HG02571 (cell line): ENCODE measurements at regions not wholly inside any gene's neighbourhood (a gene's known extent, or its start where the extent isn't known, plus 50 kb on each side); places are given as distances from the start of the nearest gene placed in this dataset.

Experiments used
- ATAC-seq: cut with Tn5 transposase; IDR thresholded peaks from one replicate; pipeline ENCODE4 v1.9.1; 2021; ENCODE audit warnings: mild to moderate bottlenecking, moderate library complexity; ENCODE audit not compliant: unreplicated experiment

DNA sequence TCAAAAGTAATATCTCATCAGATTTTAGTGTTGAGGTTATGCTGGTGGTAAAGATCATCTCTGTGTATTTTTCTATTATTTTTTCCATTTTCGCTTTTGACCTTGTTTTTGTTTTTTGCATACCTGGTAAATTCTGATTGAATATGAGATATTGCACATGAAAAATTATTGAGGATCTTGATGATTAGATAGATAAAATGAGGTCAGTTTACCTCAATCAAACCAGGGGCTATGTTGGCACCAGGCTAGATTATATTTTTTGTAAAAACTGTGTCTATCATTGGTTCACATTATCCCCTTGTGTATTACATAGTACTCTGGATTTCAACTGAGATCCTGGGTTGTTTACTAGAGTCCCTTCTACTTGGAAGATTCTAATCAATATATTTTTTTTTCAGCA, 774.9 kb upstream of the ZNF608 start:
- no peak for ATAC-seq

DNA sequence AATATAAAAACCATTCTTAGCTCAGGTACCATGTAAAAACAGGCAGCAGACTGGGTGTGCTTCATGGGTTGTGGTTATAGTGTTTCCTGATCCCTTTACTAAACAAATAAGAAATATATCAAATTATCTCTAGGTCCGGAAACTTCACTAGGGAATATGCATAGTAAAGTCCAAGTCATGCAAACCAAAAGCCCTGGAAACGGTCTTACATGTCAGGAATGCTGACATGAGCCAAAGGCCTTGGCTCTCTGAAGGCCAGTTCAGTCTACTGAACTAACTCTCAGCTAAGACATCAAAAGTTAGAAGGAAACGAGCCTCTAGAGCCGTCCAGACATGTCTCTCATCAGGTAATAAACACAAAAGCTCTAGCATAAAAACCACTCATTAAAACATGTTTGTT, 778.9 kb upstream of the ZNF608 start:
- no peak for ATAC-seq

DNA sequence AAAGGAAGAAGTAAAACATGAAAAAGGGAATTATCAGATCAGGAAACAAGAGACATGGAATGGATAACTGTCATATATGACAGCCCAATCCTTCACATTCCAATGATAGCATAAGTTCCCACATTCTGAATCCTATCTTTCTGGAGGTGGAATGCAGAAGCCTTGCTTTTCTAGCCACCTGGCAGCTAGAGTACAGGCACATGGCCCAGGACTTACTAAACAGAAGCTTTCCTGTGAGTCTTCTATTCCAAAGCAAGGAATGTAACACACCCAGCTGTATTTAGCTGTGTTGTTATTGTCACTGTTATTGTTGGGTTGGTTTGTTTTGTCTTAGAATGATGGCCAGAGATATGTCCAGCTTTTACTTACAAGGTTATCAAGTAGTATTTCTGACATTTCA, 780.5 kb upstream of the ZNF608 start:
- ATAC-seq, result no peak

DNA sequence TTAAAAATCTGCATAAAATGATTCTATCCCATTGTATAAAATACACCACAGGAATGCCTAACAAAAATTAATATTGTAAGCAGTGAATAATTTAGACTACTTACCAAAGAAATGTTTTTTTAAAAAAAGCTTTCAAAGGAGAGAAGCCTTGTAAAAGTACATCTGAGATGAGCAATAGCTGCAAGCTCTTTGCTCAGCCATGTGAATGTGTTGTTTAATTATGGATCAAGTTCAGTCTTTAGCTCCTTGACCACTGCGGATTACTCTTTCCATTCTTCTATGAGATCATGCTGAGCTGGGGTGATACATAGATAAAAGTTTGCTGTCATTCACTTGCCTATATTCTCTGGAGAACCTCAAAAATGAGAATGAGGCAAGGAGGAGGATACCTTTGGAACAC, 782.4 kb upstream of the ZNF608 start:
- ATAC-seq, result no peak

DNA sequence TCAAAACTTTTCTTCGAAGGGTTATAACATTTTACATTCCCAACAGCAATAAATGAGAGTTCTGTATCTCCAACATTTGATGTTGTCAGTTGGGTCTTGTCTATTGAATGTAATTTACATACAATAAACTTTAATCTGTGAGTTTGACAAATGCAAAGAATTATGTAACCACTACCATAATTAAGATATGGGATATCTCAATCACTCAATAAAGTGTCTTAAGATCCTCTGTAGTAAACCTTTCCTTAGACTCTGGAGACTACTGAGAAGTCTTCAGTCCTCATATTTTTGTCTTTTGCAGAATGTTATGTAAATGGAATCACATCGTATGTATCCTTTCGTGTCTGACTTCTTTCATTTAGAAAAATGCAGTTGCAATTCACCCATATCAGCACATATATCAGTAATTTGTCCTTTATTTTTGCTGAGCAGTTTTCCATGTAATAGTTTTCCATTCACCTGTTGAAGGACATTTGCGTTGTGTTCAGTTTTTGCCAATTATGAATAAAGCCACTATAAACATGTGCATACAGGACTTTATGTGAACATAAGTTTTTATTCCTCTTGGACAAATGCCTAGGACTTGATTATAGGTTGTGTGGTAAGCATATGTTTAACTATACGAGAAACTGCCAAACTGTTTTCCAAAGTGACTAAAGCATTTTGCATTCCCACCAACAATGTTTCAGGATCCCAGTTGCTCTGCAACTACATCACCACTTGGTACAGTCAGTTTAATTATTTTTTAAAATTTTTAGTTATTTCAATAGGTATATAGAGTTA, 784.6 kb upstream of the ZNF608 start:
- ATAC-seq, result no peak

DNA sequence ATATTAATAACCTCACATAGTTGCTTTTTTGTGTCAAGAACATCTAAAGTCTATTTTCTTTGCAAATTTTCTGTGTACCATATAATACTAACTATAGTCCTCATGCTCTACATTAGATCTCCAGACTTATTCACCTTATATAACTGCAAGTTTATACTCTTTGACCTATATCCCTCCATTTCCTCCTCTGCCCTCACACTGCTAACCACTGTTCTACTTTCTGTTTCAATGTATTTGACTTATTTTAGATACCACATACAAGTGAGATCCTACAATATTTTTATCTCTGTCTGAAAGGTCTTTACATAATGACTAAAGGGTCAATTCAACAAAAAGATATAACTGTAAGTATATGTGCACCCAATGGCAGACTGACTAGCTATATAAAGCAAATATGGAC, 789.7 kb upstream of the ZNF608 start:
- ATAC-seq, result no peak

DNA sequence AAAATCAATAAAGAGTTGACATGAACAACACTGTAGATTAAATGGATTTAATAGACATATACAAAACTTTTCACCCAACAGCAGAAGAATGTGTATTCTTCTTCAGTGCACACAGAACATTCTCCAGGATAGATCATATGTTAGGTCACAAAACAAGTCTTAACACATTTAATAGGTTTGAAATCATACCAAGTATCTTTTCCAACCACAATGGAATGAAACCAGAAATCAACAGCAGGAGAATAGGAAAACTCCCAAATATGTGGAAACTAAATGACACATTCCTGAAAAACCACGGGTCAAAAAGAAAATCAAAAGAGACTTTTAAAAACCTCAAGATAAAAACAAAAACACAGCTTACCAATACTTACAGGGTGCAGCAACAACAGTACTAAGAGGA, 790.1 kb upstream of the ZNF608 start:
- no peak for ATAC-seq

DNA sequence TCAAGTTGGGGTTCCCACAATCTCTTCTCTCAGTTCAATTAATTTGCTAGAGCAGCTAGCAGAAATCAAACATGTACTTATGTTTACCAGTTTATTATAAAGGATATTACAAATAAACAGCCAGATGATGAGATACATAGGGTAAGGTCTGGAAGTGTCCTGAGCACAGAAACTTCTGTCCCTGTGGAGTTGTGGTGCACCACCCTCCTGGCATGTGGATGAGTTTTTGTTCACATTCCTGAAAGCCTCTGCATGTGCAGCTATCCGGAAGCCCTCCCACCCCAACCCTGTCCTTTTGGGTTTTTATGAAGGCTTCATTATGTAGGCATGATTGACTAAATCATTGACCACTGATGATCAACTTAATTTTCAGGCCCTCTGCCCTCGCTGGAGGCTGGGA, 791.2 kb upstream of the ZNF608 start:
- ATAC-seq, result no peak

DNA sequence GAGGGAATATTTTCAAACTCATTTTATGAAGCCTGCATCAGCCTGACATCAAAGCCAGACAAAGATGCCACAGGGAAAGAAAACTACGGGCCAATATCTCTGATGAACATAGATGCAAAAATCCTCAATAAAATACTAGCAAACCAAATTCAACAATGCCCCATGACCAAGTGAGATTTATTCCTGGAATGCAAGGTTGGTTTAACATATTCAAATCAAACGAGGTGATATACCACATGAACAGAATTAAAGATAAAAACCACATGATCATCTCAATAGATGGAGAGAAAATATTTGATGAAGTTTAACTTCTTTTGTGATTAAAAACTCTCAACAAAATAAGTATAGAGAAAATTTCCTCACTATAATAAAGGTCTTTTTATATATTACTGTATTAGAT, 792.0 kb upstream of the ZNF608 start:
- no peak for ATAC-seq

DNA sequence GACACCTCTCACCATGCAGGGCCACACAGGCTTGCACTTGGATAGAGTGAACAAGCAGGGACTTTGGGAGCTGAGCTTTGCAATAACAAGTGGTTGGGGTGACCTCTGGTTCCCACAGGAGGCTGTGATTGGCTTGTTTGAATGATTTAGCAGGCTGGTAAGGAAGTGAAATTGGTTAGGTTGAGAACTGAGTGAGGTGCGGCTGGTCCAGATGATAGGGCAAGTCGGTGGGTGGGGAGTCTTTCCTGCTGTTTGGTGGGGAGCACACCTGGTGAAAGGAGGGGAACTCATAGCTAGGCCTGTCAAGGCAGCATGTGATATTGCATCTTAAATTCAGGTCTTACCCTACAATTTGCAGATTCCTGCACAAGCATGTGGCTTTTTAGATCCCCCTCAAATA, 794.6 kb upstream of the ZNF608 start:
- no peak for ATAC-seq

DNA sequence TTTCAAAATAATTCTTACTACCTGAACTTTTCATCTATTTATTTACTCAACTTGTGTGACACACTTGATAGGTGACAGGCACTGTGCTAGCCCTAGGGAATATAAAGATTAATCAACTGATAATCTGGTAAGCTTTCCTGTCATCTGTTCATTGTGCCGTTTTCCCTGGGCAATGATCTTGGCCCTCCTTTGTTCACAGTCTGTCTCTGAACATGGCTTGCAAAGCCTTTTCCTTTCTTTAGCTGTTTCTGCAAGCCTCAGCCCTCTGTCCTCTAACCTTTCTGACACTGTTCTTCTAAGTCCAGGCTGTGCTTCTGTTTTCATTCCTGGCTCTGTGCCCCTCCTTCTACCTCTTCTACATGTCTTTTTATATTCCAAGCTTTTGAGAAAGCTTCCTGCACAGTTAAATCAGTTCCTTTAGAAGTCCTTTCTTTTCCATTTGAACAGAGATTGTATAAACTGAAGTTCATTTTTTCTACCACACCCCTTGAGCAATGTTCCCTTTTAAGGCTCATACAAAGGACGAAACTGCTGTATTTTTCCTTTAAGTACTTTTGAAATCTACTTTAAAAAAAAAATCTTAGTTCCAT, 803.0 kb upstream of the ZNF608 start:
- no peak for ATAC-seq

DNA sequence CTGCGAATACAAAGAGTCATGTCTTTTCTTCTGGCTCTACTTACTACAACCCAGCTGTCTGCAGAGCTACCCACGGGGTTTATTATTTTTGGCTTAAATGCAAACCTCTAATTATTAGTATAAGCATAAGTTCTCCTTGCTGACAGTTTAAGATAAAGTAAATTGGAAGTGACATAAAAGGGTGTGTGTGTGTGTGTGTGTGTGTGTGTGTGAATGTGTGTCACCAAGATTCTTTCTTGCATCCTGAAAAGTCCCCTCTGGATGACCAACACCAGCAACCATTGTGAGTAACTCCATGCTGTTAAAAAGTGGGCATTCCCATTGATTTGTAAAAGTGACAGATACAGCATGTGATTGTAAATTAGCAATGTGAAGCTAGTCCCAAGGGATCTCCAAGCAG, 803.8 kb upstream of the ZNF608 start:
- no peak for ATAC-seq

DNA sequence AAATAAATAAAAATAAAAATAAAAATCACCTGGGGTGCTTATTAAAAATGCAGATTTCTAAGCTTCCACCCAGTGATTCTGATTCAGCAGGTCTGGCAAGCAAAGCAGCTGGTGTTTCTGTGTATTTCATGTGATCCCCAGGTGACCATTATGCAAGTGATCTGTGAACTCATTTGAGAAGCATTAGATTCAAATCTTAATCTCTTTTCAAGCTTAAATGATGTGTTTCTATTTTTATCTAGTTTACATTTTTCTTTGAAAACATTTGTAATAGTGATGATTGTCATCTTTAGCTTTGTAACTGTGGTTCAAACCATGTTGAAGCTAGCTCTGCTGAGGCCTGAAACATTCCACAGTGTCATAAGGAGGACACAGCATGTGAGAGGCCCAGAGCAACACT, 804.8 kb upstream of the ZNF608 start:
- no peak for ATAC-seq

DNA sequence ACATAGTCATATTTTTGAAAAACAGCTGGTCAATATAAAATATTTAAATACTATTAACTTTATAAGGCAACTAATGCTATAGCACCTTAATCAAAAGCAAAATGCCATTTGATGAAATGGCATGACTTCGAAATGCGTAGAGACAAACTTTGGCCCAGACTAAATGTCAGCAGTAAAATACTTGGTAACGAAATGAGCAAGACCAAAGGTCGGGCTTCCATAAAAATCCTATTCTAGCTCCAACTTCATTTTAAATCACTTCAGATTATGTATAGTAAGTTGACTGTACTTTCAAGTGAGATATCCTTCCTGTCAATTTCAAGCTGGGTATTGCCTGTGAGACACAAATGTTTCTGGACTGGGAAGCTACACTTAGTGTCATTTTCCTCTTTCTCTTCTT, 805.4 kb upstream of the ZNF608 start:
- ATAC-seq, result no peak

DNA sequence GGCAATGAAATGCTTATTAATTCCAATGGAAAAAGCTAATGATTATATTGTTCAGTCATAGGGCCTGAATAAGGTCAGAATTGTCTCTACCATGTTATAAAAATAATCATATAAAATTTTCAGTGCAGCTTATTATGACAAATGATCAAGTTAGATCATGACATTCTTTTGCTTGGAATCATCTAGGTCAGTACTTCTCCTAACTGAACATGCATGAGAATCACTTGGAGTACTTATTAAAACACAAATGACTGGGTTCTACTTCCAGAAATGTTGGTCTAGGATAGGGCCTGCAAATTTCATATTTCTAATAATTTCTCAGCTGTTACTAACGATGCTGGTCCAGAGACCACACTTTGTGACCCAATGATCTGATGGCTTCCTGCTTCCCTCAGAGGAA, 806.0 kb upstream of the ZNF608 start:
- no peak for ATAC-seq

DNA sequence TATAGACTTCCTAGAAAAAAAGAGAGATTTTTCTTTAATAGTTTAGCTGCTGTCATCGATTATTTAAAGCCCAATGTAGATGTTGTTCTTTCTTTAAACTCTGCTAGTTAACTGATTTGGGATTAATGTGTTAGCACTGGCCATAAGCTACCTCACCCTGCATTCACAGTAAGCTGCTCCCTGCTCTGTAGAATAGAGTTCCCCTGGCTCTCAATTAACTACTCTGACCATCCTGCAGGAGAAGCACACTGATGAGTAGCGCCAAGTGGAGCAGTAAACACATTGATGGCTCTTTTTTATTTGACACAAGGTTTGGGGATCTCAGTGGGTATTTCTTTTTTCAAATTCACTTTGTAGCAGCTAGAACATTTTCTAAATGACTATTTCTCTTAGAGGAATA, 807.9 kb upstream of the ZNF608 start:
- ATAC-seq, result no peak

DNA sequence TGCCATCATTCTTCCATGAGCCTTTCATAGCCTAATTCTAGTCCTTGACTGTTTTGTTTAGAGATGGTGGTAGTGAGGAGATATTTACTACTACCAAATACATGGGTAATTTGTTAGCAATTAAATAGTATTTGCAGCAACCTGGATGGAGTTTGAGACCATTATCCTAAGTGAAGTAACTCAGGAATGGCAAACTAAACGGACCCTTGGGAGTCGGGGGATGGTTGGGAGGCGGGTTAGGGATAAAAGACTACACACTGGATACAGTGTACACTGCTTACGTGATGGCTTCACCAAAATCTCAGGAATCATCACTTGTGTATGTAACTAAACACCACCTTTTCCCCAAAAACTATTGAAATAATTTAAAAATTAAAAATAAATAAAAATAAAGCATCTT, 809.2 kb upstream of the ZNF608 start:
- ATAC-seq, result no peak

DNA sequence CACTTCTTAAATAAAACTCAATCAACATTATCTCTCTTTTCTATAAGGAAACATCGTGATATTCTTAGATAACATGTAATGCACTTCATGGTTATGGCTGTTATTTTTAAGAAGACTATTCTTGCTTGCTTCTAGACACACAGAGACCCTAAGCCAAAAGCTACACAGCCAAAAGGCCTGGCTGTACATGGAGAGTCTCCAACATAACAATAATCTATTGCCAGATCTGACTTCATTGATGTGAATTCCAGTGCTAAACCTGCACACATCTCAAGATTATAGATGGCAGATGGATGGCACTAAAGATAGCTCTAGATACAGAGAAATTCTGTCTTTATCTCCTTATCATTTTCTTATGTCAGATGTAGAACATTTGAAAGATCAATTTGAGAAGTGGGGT, 811.6 kb upstream of the ZNF608 start:
- ATAC-seq, result no peak

DNA sequence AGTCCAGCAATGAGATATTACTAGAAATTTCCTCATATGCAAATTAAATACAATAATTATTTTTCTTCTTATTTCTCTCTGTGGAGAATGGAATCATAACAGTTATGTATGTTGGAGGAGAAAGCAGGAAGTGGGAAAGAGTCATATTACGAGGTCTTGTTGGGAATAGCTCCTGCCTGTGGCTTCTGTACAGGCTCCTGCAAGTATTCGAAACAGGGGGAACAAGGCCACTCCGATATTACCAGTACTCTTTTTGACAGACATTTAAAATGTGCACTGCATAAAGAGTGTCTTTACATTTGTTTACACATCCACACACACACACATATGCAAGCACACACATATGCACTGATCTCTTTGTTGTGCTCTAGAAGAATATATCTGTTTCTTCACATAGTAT, 812.0 kb upstream of the ZNF608 start:
- ATAC-seq, result no peak

DNA sequence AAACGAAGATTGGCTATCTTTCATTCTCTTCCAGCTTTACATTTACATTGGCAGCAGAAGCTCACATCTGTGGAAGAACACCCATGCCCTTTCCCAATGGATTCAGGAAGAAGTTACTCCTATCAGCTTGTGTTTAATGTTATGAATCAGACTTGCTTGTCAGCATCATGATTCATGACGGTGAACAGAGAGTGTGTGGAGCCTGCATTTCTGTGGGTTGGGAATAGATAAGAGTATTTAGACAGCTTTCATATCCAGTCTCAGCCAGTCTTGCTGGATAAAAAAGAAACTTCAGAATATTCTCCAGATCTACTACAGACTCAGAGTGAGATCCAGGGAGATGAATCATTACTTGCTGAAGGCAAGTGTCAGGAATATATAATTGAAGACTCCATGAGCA, 812.9 kb upstream of the ZNF608 start:
- ATAC-seq, result no peak

DNA sequence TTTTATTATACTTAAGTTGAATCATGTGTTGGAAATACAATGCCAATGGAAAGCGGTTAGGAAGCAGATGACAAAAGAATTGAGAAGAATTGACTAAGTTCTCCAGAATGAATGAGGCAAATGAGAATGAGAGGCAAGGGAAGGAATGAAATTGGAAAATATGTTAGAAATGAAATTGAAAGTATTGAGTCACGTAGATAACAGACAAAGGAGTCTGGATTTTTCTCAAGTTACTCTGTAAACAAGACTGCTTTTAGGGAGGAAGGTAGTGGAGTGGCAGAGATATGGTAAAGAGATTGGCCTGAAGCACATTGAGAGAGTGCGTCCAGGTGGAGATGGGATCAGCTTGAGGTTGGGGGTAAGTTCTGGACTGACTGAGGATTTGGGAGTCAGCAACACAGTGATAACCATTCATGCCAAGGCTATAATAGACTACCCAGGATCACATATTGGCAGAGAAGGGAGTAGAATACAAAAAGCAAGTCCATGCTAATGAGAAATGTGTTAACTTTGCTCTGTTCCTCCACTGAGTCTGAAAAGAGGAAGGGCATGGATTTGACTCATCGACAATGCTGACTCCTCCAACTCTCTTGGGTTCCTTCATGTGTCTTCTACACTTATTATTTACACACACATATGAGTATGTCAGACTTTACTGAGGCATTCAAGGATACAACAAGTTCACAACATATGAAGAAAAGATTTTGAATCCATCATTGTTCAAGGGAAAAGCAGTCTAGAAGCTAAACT, 814.2 kb upstream of the ZNF608 start:
- no peak for ATAC-seq

DNA sequence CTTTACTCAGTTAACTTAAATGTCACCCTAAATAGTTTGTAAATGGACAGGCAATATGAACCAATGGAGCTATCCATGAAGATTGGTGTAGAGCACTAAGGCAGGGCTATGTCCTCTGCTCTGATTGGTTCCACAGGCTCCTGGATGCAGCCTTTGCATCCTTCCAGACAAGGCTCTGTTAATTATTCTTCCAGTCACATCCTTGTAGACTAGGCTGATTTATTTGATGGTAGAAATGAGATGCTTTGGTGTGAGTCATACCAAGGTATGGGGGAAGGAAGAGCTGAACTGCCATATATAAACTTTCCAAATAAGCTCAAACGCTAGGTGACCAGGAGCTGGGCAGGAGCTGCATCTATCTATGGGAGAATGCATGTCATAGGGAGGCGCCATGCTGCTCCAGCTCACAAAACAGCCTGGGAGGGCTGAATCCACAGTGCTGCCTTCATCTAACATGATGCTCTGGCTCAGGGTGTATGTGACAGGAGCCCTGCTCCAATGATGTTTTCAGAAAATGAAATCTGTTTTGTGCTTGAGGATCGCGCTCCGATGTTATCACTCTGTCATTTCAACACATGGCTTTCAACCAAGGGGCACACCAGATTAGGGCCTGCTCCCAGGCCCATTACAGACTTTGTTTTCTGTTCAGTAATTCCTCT, 818.0 kb upstream of the ZNF608 start:
- ATAC-seq, result no peak
